A204.1 (cell line): ENCODE measurements at regions not wholly inside any gene's neighbourhood (a gene's known extent, or its start where the extent isn't known, plus 50 kb on each side); places are given as distances from the start of the nearest gene placed in this dataset.
A peak's percentile ranks its signal among the peaks of the same experiment; 100 is the strongest.
"Not testable (repeated sequence)": the region's sequence is repeated elsewhere in the genome, so short reads cannot be mapped to it uniquely, and the experiment has no call there.

Source experiments
- FAIRE-seq: peaks from 2 replicates; lab custom pipeline; 2012; peaks lifted over from hg19 to GRCh38; lab: Jason Lieb, UNC

DNA sequence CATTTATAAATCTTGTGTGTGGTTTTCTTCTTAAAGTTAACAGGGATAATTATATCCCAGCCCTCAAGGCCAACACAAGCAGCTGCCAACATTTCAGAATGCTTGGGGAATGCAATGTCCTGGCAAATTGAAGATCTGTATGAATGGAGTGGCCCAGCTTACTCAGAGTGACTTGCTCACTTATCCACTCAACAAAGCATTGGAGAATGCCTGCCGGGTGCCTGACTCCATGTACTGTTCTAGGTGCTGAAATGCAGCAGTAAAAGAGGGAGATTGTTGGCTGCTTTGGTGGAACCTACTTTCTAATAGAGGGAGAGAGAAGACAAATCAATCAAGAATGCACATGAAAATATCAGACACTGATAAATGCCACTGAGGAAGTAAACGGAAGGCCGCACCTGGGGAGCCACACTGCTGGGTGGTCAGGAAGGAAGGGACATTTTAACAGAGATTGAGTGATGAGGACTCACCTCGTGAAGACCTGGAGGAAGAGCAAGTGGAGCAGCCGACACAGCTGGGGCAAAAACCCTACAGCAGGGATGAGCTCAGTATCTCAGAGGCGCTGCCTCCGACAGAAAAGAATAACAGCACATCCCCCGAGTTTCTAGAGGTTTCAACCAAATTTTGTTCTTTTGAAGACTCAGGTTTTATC, 61.2 kb upstream of the VASH1 start:
- FAIRE-seq = no peak

DNA sequence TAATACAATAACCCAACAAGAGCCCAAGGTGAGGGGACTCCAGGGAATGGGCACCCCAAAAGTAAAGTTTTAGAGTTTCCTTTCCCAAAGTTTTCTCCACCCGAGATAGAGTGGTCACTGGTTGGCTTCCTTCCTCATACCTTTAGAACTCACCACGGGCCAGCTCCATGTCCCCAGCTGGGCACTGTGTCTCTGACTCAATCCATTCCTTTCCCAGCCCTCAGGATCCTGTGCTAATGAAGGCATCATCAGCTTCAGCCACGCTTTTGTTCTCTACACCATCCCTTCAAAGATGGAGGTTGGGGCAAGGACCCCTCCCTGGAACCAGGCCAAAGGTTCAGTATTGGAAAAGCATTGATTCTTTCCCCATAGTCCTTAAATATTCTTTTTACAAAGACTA, 59.8 kb upstream of the VASH1 start:
- no peak for FAIRE-seq

DNA sequence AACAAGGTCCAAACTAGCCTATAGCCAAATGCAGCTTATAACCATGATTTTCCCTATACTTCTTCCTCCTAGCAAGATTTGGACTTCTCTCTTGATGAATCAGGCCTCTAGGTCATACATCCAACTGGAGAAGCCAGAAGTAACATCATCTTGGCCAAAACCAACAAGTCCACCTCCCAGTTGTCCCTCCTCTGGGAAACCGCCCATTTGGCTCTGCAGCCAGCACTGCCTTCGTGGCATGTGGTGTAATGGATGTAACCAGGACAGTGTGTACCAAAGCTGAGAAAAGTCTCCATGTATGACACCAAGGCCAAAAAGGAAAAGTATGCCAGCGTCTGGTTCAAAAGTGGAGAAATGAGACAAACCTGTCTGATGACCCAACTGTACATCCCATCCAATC, 59.3 kb upstream of the VASH1 start:
- FAIRE-seq = no peak

DNA sequence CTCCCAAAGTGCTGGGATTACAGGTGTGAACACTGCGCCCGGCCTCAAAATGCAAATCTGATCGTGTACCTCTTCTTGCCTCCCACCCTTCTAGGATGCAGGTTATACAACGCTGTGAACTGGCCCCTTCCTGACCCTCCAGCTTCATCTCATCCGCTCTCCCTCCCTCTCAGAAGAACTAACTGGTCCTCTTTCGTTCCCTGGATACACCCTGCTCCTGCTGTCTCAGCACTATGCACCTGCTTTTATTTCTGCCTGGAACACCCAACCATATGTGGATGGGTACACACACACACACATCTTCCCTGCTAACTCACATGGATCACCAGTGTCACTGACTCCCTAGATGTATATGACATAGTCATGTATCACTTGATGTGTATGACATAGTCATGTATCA, 56.1 kb upstream of the VASH1 start:
- no peak for FAIRE-seq

DNA sequence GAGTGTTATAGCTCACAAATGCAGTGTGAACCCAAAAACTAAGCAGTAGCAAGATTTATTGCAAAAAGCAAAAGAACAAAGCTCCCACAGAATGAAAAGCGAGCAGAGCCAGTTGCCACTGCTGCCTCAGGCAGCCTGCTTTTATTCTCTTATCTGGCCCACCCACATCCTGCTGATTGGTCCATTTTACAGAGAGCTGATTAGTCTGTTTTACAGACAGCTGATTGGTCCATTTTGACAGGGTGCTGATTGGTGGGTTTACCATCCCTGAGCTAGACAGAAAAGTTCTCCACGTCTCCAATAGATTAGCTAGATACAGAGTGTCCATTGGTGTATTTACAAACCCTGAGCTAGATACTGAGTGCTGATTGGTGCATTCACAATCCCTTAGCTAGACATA, 55.1 kb upstream of the VASH1 start:
- not testable (repeated sequence) for FAIRE-seq

DNA sequence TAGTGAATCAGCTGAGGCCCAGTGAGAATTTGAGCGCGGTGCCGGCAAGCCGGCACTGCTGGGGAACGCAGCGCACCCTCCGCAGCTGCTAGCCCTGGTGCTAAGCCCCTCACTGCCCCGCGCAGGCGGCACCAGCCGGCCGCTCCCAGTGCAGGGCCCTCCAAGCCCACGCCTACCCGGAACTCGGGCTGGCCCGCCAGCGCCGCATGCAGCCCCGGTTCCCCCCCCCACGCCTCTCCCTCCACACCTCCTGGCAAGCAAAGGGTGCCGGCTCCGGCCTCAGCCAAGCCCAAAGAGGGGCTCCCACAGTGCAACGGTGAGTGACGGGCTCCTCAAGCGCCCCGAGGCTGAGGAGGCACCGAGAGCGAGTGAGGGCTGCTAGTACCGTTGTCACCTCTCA, 54.5 kb upstream of the VASH1 start:
- no peak for FAIRE-seq

DNA sequence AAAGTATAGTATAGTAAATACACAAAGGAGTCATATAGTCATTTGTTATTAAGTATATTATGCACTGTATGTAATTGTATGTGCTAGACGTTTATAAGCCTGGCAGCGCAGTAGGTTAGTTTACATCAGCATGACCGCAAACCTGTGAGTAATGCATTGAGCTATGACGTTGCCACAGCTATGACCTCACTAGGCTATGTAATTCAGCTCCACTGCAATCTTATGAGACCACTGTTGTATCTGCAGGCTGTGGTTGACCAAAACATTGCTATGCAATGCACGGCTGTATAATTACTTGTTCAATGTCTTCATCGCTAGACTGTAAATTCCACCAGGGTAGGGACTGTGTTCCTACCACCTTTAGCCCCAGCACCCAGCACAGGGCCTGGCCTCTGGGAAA, 53.2 kb upstream of the VASH1 start:
- no peak for FAIRE-seq

DNA sequence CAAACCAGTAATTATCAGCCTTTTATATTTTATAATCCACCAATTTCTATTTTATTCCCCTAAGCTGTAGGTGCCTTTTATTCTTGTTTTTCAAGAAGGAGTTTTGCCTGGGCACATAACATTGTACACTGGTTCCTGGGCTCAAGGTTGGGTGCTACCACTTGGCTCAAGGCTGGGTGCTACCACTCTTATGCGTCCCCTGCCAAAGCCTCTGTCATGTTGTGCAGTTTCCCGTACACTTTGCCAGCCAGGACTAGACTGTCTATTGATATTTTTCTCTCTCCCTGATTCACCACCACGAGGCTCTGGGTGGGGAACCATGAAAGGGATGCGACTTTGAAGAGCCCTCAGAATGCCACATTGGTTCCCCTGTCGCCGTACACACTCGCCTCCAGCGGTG, 52.5 kb upstream of the VASH1 start:
- FAIRE-seq = no peak

DNA sequence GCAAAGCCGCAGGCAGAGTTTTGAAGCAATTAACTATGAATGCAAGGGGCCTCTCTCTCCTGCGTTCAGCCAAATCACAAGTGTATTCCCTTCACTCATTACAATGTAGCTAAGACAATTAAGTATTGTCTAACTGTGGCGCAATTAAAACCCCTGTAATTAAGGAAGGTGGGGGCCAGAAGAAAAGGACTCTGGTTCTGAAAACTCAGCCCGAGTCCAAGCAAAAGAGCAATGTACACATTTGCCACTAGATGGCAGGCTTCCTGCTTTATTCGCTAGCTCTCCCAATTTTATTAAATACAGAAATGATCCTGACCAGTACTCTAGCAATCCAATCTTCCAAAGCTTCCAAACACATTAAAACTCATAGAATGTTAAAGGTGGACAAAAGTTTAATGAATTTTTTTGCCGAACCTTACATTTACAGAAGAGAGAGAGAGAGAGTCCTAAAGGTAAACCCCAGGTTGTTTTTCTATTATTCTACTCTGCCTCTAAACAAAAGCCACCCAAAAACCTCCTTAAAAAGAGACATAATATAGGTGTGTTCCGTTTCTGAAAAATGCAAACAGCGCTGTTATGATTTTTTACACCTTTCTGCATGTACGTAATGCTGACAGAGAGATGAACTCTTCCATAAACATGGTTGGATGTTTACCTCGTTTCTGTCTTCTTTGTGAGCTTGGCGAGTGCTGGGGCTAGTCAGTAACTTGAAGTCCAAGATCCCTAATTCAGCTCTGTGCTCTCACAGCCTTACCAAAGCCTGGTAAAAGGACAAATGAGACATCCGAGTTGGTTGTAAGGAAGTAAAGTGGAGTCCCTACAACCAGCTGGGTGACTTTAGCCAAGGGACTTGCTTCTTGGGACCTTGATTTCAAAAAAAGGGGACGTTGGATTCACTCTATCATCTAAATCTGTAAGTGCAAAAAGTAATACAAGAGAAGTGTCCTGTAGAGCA, 50.9 kb upstream of the VASH1 start:
- FAIRE-seq = peak; percentile 87
